Peyer's patch (tissue), 4 donors: ENCODE measurements at regions not wholly inside any gene's neighbourhood (a gene's known extent, or its start where the extent isn't known, plus 50 kb on each side); places are given as distances from the start of the nearest gene placed in this dataset.

Experiments
- DNase-seq, 3 donors: peaks; one replicate each; pipeline ENCODE4 v3.0.0-alpha.2; 2017 to 2019
- H3K27ac ChIP-seq, 4 donors: fragments of 200-600 bp; sonication (generic); one replicate each; pipeline ENCODE4 v1.5.1; 2016 to 2019
- H3K27me3 ChIP-seq, 2 donors: fragments of 200-600 bp; sonication (generic); one replicate each; pipeline ENCODE4 v1.5.1; 2019
- H3K36me3 ChIP-seq, 3 donors: fragments of 200-600 bp; sonication (generic); one replicate each; pipeline ENCODE4 v1.5.1; 2016 to 2019
- H3K4me1 ChIP-seq, 4 donors: fragments of 200-600 bp; sonication (generic); one replicate each; pipeline ENCODE4 v1.5.1; 2016 to 2019
- H3K4me3 ChIP-seq, 4 donors: fragments of 200-600 bp; sonication (generic); 1 replicate in 3 of 4; 2 replicates in 1 of 4; pipeline ENCODE4 v1.5.1; 2016 to 2019; ENCODE audit warnings: mild to moderate bottlenecking in 1 of 4
- H3K9me3 ChIP-seq, 4 donors: fragments of 200-600 bp; sonication (generic); one replicate each; pipeline ENCODE4 v1.5.1; 2016 to 2019; ENCODE audit warnings: mild to moderate bottlenecking in 1 of 4
- POLR2A ChIP-seq, 2 donors: fragments of 450-650 bp; IDR thresholded peaks; one replicate each; pipeline ENCODE4 v1.5.1; 2017; ENCODE audit warnings: antibody characterized with exemption in 2 of 2, mild to moderate bottlenecking in 2 of 2, moderate library complexity in 2 of 2
- TF ChIP-seq, protein P1 (sequence below), 6 experiments: fragments of 450-650 bp in 4 of 6; fragments of 200-600 bp in 2 of 6; sonication (generic) in 1 of 6; IDR thresholded peaks; one replicate each; pipeline ENCODE4 v1.5.1; 2017 to 2019; ENCODE audit warnings: antibody characterized with exemption in 6 of 6, mild to moderate bottlenecking in 3 of 6, moderate library complexity in 1 of 6

DNA sequence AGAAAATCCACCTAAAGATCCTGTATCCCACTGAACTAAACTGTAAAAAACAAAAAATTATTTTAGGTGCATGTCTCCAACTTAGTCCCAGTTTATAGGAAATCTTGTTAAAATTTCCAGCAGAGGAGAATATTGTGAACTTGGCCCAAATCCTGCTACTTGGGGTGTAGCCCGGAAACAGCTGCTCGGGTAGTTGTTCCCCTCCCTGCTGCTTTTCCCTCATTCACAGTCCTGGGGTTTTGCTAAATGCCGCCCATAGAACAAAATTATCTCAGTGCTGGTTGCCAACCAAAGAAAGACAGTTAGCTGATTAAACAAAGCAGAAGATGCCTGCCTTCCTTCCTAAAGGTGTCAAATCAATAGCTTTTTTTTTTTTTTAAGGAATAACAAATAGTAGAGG lies 330.5 kb upstream of the KLF12 start:
- Histone ChIP-seq H3K4me1 (no peaks in the 10 kb centered on the region), H3K27ac (no peak overlapping the region), H3K36me3 (no peaks in the 10 kb centered on the region), H3K4me3 (no peak overlapping the region), H3K9me3 (no peaks in the 10 kb centered on the region), H3K27me3 (no peaks in the 10 kb centered on the region)
- DNase-seq, result no peak
- TF ChIP-seq, protein P1, sequence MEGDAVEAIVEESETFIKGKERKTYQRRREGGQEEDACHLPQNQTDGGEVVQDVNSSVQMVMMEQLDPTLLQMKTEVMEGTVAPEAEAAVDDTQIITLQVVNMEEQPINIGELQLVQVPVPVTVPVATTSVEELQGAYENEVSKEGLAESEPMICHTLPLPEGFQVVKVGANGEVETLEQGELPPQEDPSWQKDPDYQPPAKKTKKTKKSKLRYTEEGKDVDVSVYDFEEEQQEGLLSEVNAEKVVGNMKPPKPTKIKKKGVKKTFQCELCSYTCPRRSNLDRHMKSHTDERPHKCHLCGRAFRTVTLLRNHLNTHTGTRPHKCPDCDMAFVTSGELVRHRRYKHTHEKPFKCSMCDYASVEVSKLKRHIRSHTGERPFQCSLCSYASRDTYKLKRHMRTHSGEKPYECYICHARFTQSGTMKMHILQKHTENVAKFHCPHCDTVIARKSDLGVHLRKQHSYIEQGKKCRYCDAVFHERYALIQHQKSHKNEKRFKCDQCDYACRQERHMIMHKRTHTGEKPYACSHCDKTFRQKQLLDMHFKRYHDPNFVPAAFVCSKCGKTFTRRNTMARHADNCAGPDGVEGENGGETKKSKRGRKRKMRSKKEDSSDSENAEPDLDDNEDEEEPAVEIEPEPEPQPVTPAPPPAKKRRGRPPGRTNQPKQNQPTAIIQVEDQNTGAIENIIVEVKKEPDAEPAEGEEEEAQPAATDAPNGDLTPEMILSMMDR (IDR thresholded peaks at IDR 0.05), result no peak
- TF ChIP-seq POLR2A (IDR thresholded peaks at IDR 0.05), result no peak

DNA sequence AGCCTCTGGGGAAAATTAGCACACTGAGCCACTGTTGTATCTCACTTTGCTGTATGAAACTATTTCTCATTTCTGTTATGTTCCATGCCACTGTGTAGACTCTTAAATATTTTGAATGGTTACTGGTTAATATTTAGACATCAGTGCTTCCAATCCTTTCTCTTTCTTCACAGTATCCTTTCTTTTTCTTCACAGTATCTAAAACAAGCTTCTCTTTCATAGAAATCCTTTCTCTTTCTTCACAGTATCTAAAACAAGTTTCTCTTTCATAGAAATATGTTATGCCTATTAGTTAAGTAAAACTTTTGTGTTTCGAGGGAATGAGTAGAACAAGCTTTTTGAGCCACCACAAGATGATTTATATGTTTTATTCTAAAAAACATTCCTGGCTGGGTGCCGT lies 326.8 kb upstream of the KLF12 start:
- no peak overlapping the region for H3K27ac ChIP-seq
- no peaks in the 10 kb centered on the region for H3K27me3 ChIP-seq
- TF ChIP-seq, protein P1 (IDR thresholded peaks at IDR 0.05), result no peak
- no peak for TF ChIP-seq POLR2A (IDR thresholded peaks at IDR 0.05)

DNA sequence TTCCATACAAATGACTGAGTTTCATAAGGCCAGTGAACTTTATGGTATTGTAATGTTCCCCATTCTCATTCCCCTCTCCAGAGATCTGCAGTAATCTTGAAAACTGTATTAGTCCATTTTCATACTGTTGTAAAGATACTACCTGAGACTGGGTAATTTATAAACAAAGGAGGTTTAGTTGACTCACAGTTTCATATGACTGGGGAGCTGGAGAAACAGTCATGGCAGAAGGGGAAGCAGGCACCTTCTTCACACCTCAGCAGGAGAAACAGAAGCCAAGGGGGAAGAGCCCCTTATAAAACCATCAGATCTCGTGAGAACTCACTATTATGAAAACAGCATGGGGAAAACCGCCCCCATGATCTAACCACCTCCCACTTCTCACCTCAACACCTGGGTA lies 318.7 kb upstream of the KLF12 start:
- H3K27ac ChIP-seq, result no peak overlapping the region
- no peaks in the 10 kb centered on the region for H3K9me3 ChIP-seq
- H3K4me3 ChIP-seq, result no peak overlapping the region
- H3K27me3 ChIP-seq, result no peaks in the 10 kb centered on the region
- no peak for TF ChIP-seq POLR2A (IDR thresholded peaks at IDR 0.05)
- TF ChIP-seq, protein P1 (IDR thresholded peaks at IDR 0.05), result no peak
- H3K36me3 ChIP-seq, result no peaks in the 10 kb centered on the region
- DNase-seq, result no peak
- H3K4me1 ChIP-seq, result no peaks in the 10 kb centered on the region

More for the DNA sequence above, 326.8 kb upstream of the KLF12 start:
- Histone ChIP-seq H3K4me3 (no peak overlapping the region), H3K9me3 (no peaks in the 10 kb centered on the region), H3K36me3 (no peaks in the 10 kb centered on the region), H3K4me1 (no peaks in the 10 kb centered on the region)
- DNase-seq, result no peak

DNA sequence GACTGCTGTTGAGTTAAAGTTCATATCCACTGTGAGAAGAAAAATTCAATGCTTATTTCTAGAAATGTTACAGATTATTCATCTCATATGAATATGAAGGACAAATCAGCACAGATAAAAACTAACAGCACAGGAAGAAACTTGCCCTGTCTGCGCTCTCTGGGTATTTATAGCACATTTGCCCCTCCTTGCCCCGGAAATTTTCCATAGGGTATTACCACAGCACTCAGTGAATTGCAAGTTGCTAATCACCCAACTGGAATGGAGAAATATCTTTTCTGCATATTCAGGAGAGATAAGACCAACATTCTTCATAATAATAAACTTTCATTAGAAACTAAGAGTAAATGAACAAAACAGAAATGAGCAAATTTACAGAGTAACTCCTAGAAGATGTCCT lies 318.0 kb upstream of the KLF12 start:
- no peaks in the 10 kb centered on the region for H3K27me3 ChIP-seq
- H3K36me3 ChIP-seq, result no peaks in the 10 kb centered on the region
- no peaks in the 10 kb centered on the region for H3K4me1 ChIP-seq
- no peak overlapping the region for H3K4me3 ChIP-seq
- H3K27ac ChIP-seq, result no peak overlapping the region
- no peak for DNase-seq
- TF ChIP-seq, protein P1 (IDR thresholded peaks at IDR 0.05), result no peak
- TF ChIP-seq POLR2A (IDR thresholded peaks at IDR 0.05), result no peak
- H3K9me3 ChIP-seq, result no peaks in the 10 kb centered on the region

DNA sequence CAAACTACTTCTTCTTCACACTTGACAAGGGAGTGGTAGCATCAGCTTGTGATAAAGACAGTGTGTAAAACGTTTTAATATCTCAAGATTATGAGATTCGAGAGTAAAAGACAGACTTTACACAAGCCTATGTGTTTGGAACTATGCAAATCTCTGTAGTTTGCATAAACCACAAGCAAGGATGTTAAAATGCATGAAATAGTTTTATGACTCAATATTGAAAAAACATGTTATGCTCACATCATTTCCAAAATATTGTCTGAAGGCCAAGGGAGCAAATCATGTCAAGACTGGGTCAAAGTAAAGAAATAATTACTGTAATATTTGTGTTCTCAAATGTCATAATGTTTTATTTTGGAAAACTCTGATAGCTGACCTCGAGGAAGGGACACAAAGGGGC lies 316.8 kb upstream of the KLF12 start:
- no peak for TF ChIP-seq POLR2A (IDR thresholded peaks at IDR 0.05)
- no peak for DNase-seq

DNA sequence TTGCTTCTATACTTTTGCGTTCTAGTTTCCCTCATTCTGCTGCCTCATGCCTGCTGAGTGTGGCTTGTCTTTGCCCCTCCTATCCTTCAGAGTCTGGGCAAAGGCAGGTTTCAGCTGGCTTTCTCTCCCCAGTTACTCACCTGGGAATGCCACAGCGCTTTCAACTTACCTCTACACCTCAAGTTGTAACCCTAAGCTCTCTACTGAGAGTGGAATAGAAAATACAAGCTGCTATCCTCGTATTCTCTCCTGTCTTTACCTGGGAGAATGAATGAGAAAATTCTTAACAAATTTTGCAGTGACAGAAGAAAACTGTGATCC lies 316.3 kb upstream of the KLF12 start:
- Histone ChIP-seq H3K4me1 (no peaks in the 10 kb centered on the region), H3K27ac (no peak overlapping the region), H3K9me3 (no peaks in the 10 kb centered on the region), H3K27me3 (no peaks in the 10 kb centered on the region), H3K36me3 (no peaks in the 10 kb centered on the region), H3K4me3 (no peak overlapping the region)
- TF ChIP-seq POLR2A (IDR thresholded peaks at IDR 0.05), result no peak
- TF ChIP-seq, protein P1 (IDR thresholded peaks at IDR 0.05), result no peak
- no peak for DNase-seq

More for the DNA sequence above, 316.8 kb upstream of the KLF12 start:
- no peaks in the 10 kb centered on the region for H3K36me3 ChIP-seq
- no peak overlapping the region for H3K27ac ChIP-seq
- H3K9me3 ChIP-seq, result no peaks in the 10 kb centered on the region
- H3K4me3 ChIP-seq, result no peak overlapping the region
- no peaks in the 10 kb centered on the region for H3K27me3 ChIP-seq
- no peaks in the 10 kb centered on the region for H3K4me1 ChIP-seq
